ACC112 (cell line): ENCODE measurements at regions not wholly inside any gene's neighbourhood (a gene's known extent, or its start where the extent isn't known, plus 50 kb on each side); places are given as distances from the start of the nearest gene placed in this dataset.

ENCODE experiments used
- H2AFZ ChIP-seq: fragments of 200-600 bp; sonication (generic); one replicate; pipeline ENCODE4 v1.6.0; 2017; ENCODE audit warnings: antibody characterized with exemption, low read length; ENCODE audit not compliant: unreplicated experiment
- H3K27ac ChIP-seq: fragments of 200-600 bp; sonication (generic); 2 replicates; pipeline ENCODE4 v1.5.1; 2014; ENCODE audit warnings: low read depth, mild to moderate bottlenecking, antibody characterized with exemption, low read length, moderate library complexity
- H3K27me3 ChIP-seq: fragments of 200-600 bp; sonication (generic); 2 replicates; pipeline ENCODE4 v1.6.1; 2014; ENCODE audit warnings: mild to moderate bottlenecking, antibody characterized with exemption, low read length, moderate library complexity, mixed read lengths; ENCODE audit not compliant: insufficient read depth
- H3K36me3 ChIP-seq: fragments of 200-600 bp; sonication (generic); 2 replicates; pipeline ENCODE4 v1.6.1; 2016; ENCODE audit warnings: mild to moderate bottlenecking, antibody characterized with exemption, low read length, moderate library complexity, mixed read lengths; ENCODE audit not compliant: insufficient read depth
- H3K4me1 ChIP-seq: fragments of 200-600 bp; sonication (generic); one replicate; pipeline ENCODE4 v1.6.1; 2016; ENCODE audit warnings: low read length, mixed read lengths; ENCODE audit not compliant: insufficient read depth, unreplicated experiment, control insufficient read depth
- H3K4me3 ChIP-seq: fragments of 200-600 bp; sonication (generic); 2 replicates; pipeline ENCODE4 v1.5.1; 2014; ENCODE audit warnings: mild to moderate bottlenecking, low read depth, low read length
- H3K79me2 ChIP-seq: fragments of 200-600 bp; sonication (generic); one replicate; pipeline ENCODE4 v1.6.0; 2016; ENCODE audit warnings: low read length; ENCODE audit not compliant: control insufficient read depth, unreplicated experiment, insufficient read depth

GRCh38 chr22:49553518-49554295 is 274.0 kb downstream of the BRD1 start:
- no peaks in the 10 kb centered on the region for H3K79me2 ChIP-seq
- no peaks in the 10 kb centered on the region for H3K36me3 ChIP-seq
- no peaks in the 10 kb centered on the region for H3K27me3 ChIP-seq
- H3K27ac ChIP-seq, result no peak overlapping the region
- no peaks in the 10 kb centered on the region for H3K4me1 ChIP-seq
- H3K4me3 ChIP-seq, result no peak overlapping the region
- H2AFZ ChIP-seq, result no peak overlapping the region

GRCh38 chr22:49553076-49553475 is 274.6 kb downstream of the BRD1 start:
- H3K27me3 ChIP-seq, result no peaks in the 10 kb centered on the region
- H3K27ac ChIP-seq, result no peak overlapping the region
- no peaks in the 10 kb centered on the region for H3K79me2 ChIP-seq

GRCh38 chr22:49551897-49552614 is 275.6 kb downstream of the BRD1 start:
- Histone ChIP-seq H3K27me3 (no peaks in the 10 kb centered on the region), H3K79me2 (no peaks in the 10 kb centered on the region), H3K4me3 (no peak overlapping the region), H3K27ac (no peak overlapping the region), H3K36me3 (no peaks in the 10 kb centered on the region), H3K4me1 (no peaks in the 10 kb centered on the region), H2AFZ (no peak overlapping the region)

More at GRCh38 chr22:49553076-49553475, 274.6 kb downstream of the BRD1 start:
- Histone ChIP-seq H3K4me1 (no peaks in the 10 kb centered on the region), H3K36me3 (no peaks in the 10 kb centered on the region), H2AFZ (no peak overlapping the region), H3K4me3 (no peak overlapping the region)

- no peaks in the 10 kb centered on the region for H3K27me3 ChIP-seq
- no peak overlapping the region for H2AFZ ChIP-seq
- no peaks in the 10 kb centered on the region for H3K4me1 ChIP-seq
- H3K27ac ChIP-seq, result no peak overlapping the region
- no peaks in the 10 kb centered on the region for H3K36me3 ChIP-seq
- no peak overlapping the region for H3K4me3 ChIP-seq
- no peaks in the 10 kb centered on the region for H3K79me2 ChIP-seq
These were observed 276.2 kb downstream of the BRD1 start for GRCh38 chr22:49551446-49551845.

GRCh38 chr22:49550766-49551362 is 276.8 kb downstream of the BRD1 start:
- H3K4me3 ChIP-seq, result no peak overlapping the region
- no peak overlapping the region for H3K27ac ChIP-seq
- no peaks in the 10 kb centered on the region for H3K4me1 ChIP-seq
- no peaks in the 10 kb centered on the region for H3K79me2 ChIP-seq
- no peaks in the 10 kb centered on the region for H3K27me3 ChIP-seq
- H2AFZ ChIP-seq, result no peak overlapping the region
- H3K36me3 ChIP-seq, result no peaks in the 10 kb centered on the region

- H3K27me3 ChIP-seq, result no peaks in the 10 kb centered on the region
- H3K4me1 ChIP-seq, result no peaks in the 10 kb centered on the region
- H3K79me2 ChIP-seq, result no peaks in the 10 kb centered on the region
- no peaks in the 10 kb centered on the region for H3K36me3 ChIP-seq
- no peak overlapping the region for H3K27ac ChIP-seq
- H2AFZ ChIP-seq, result no peak overlapping the region
- no peak overlapping the region for H3K4me3 ChIP-seq
These were observed 277.6 kb downstream of the BRD1 start for GRCh38 chr22:49550141-49550430.

- Histone ChIP-seq H3K79me2 (no peaks in the 10 kb centered on the region), H3K36me3 (no peaks in the 10 kb centered on the region), H3K4me3 (no peak overlapping the region), H3K4me1 (no peaks in the 10 kb centered on the region), H3K27me3 (no peaks in the 10 kb centered on the region), H2AFZ (no peak overlapping the region), H3K27ac (no peak overlapping the region)
These were observed 278.2 kb downstream of the BRD1 start for GRCh38 chr22:49549256-49550140.

- Histone ChIP-seq H2AFZ (no peak overlapping the region), H3K27me3 (no peaks in the 10 kb centered on the region), H3K36me3 (no peaks in the 10 kb centered on the region), H3K79me2 (no peaks in the 10 kb centered on the region), H3K4me3 (no peak overlapping the region), H3K4me1 (no peaks in the 10 kb centered on the region), H3K27ac (no peak overlapping the region)
These were observed 279.1 kb downstream of the BRD1 start for GRCh38 chr22:49548356-49549202.

GRCh38 chr22:49547751-49548239 is 279.9 kb downstream of the BRD1 start:
- Histone ChIP-seq H3K36me3 (no peaks in the 10 kb centered on the region), H3K4me1 (no peaks in the 10 kb centered on the region), H3K27me3 (no peaks in the 10 kb centered on the region), H3K27ac (no peak overlapping the region), H3K4me3 (no peak overlapping the region), H3K79me2 (no peaks in the 10 kb centered on the region), H2AFZ (no peak overlapping the region)
